ENCODE measurements at regions not wholly inside any gene's neighbourhood (a gene's known extent, or its start where the extent isn't known, plus 50 kb on each side); places are given as distances from the start of the nearest gene placed in this dataset.
"Not testable (repeated sequence)": the region's sequence is repeated elsewhere in the genome, so short reads cannot be mapped to it uniquely, and the experiment has no call there.

DNA sequence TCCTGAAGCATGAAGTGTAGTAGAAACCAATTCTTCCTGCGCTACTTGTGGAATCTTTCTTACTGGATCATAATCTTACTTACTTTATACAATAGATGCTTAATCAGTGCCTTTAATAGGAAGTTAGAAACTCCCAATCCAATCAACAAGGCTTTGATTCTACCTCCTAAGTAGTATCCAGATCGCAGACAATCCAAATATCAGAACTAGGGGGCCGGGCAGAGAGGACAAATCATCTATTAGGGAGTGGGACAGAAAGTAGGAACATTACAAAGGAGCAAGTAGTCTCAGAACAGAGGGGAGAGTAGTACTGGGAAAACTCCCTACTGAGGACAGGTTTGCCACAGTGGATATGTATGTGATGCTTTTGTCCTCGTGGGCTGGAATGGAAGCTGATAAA lies 2901.1 kb upstream of the OR11H1 start:
- H3K9me3 ChIP-seq (ENCODE audit: insufficient read depth, low read depth, low read length): peaks cover 15% of the 10 kb centered on the region
- not testable (repeated sequence) for H3K79me2 ChIP-seq (ENCODE audit: control insufficient read depth, insufficient read depth, low read length, poor library complexity); H3K18ac ChIP-seq (ENCODE audit: low read length); H3K27me3 ChIP-seq (ENCODE audit: insufficient read depth, low read length); H2AFZ ChIP-seq (ENCODE audit: insufficient read depth, low read length, poor library complexity); H2BK12ac ChIP-seq (ENCODE audit: low read length); H4K12ac ChIP-seq (ENCODE audit: low read depth, low read length); H3K4me3 ChIP-seq (ENCODE audit: low read depth, low read length); H3K23ac ChIP-seq (ENCODE audit: low read length); H3K79me1 ChIP-seq (ENCODE audit: low read length); H4K91ac ChIP-seq (ENCODE audit: low read depth, low read length); H3K4me2 ChIP-seq (ENCODE audit: low read length); H3K27ac ChIP-seq (ENCODE audit: low read depth, low read length); H3K4me1 ChIP-seq (ENCODE audit: control insufficient read depth in 1 of 2, insufficient read depth in 2 of 2, low read length in 2 of 2); H3K14ac ChIP-seq (ENCODE audit: low read length); DNase-seq; H4K8ac ChIP-seq (ENCODE audit: low read depth, low read length); H2AK5ac ChIP-seq (ENCODE audit: low read length); H3K36me3 ChIP-seq (ENCODE audit: control insufficient read depth in 1 of 2, insufficient read depth in 2 of 2, low read length in 2 of 2); H2BK120ac ChIP-seq (ENCODE audit: insufficient read depth, low read length, poor library complexity); H2BK5ac ChIP-seq (ENCODE audit: low read depth, low read length, poor library complexity); H3K4ac ChIP-seq (ENCODE audit: low read depth, low read length); H3K9ac ChIP-seq (ENCODE audit: low read length)
- no CpG with 5 or more reads among the region's 4 CpGs for WGBS (ENCODE audit: extremely low coverage, insufficient coverage, insufficient read length)

DNA sequence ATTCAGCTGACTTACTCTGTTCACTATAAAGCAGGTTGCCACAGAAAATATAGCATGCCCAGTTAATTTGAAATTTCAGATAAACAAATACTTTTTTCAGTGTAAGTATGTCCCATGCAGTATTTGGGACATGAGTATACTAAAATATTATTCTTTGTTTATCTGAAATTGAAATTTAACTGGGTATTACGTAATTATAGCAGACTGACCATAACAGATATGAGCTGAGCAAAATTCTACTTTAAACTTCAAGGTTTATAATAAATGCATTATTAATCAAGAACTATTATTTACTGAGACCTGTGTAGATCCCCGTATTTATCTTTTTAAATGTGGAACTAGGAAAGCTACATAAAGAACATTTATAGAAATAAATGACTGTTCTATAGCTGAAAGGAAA lies 2898.2 kb upstream of the OR11H1 start:
- not testable (repeated sequence) for H3K9ac ChIP-seq (ENCODE audit: low read length)

DNA sequence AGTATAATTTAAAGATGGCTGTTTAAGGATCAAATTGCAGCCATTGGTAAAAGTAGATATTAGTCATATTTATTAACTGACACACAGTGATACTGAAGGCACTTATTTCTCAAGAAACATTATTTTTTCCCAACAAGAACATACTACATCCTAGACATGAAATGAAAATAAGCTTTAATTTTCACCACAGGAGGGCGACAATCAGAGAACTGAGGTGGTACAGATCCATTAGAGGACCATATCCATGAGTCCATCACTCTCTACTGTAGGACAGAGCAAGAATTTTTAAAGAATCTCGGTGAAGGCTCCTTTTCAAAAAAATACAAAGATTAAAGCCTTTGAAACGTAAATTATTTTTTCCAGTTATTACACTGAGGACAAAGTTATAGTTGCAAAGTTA lies 2897.0 kb upstream of the OR11H1 start:
- H3K36me3 ChIP-seq (ENCODE audit: control insufficient read depth in 1 of 2, insufficient read depth in 2 of 2, low read length in 2 of 2); H2BK12ac ChIP-seq (ENCODE audit: low read length); H3K14ac ChIP-seq (ENCODE audit: low read length); H3K79me1 ChIP-seq (ENCODE audit: low read length); H3K27ac ChIP-seq (ENCODE audit: low read depth, low read length); H3K23ac ChIP-seq (ENCODE audit: low read length); H4K8ac ChIP-seq (ENCODE audit: low read depth, low read length); H2BK5ac ChIP-seq (ENCODE audit: low read depth, low read length, poor library complexity); H4K12ac ChIP-seq (ENCODE audit: low read depth, low read length); H3K9ac ChIP-seq (ENCODE audit: low read length); H3K79me2 ChIP-seq (ENCODE audit: control insufficient read depth, insufficient read depth, low read length, poor library complexity); DNase-seq; H2BK120ac ChIP-seq (ENCODE audit: insufficient read depth, low read length, poor library complexity); H3K4me3 ChIP-seq (ENCODE audit: low read depth, low read length); H2AFZ ChIP-seq (ENCODE audit: insufficient read depth, low read length, poor library complexity); H3K4ac ChIP-seq (ENCODE audit: low read depth, low read length); H4K91ac ChIP-seq (ENCODE audit: low read depth, low read length); H3K18ac ChIP-seq (ENCODE audit: low read length); H2AK5ac ChIP-seq (ENCODE audit: low read length); H3K4me2 ChIP-seq (ENCODE audit: low read length); H3K4me1 ChIP-seq (ENCODE audit: control insufficient read depth in 1 of 2, insufficient read depth in 2 of 2, low read length in 2 of 2); H3K27me3 ChIP-seq (ENCODE audit: insufficient read depth, low read length): not testable (repeated sequence)
- WGBS (ENCODE audit: extremely low coverage, insufficient coverage, insufficient read length): no CpG with 5 or more reads among the region's 3 CpGs
- peaks cover 15% of the 10 kb centered on the region for H3K9me3 ChIP-seq (ENCODE audit: insufficient read depth, low read depth, low read length)

More for the DNA sequence above, 2898.2 kb upstream of the OR11H1 start:
- H3K23ac ChIP-seq (ENCODE audit: low read length); H2BK5ac ChIP-seq (ENCODE audit: low read depth, low read length, poor library complexity); H3K4me3 ChIP-seq (ENCODE audit: low read depth, low read length); H2AFZ ChIP-seq (ENCODE audit: insufficient read depth, low read length, poor library complexity); H2BK120ac ChIP-seq (ENCODE audit: insufficient read depth, low read length, poor library complexity); H4K12ac ChIP-seq (ENCODE audit: low read depth, low read length); H3K79me1 ChIP-seq (ENCODE audit: low read length); H4K8ac ChIP-seq (ENCODE audit: low read depth, low read length); H3K18ac ChIP-seq (ENCODE audit: low read length); H4K91ac ChIP-seq (ENCODE audit: low read depth, low read length); H3K27me3 ChIP-seq (ENCODE audit: insufficient read depth, low read length); H3K4me1 ChIP-seq (ENCODE audit: control insufficient read depth in 1 of 2, insufficient read depth in 2 of 2, low read length in 2 of 2); H3K79me2 ChIP-seq (ENCODE audit: control insufficient read depth, insufficient read depth, low read length, poor library complexity); H2BK12ac ChIP-seq (ENCODE audit: low read length); DNase-seq; H3K4me2 ChIP-seq (ENCODE audit: low read length); H3K27ac ChIP-seq (ENCODE audit: low read depth, low read length); H3K36me3 ChIP-seq (ENCODE audit: control insufficient read depth in 1 of 2, insufficient read depth in 2 of 2, low read length in 2 of 2); H3K4ac ChIP-seq (ENCODE audit: low read depth, low read length); H3K14ac ChIP-seq (ENCODE audit: low read length); H2AK5ac ChIP-seq (ENCODE audit: low read length): not testable (repeated sequence)
- H3K9me3 ChIP-seq (ENCODE audit: insufficient read depth, low read depth, low read length): peaks cover 15% of the 10 kb centered on the region
- WGBS (ENCODE audit: extremely low coverage, insufficient coverage, insufficient read length): no CpG with 5 or more reads among the region's 2 CpGs

DNA sequence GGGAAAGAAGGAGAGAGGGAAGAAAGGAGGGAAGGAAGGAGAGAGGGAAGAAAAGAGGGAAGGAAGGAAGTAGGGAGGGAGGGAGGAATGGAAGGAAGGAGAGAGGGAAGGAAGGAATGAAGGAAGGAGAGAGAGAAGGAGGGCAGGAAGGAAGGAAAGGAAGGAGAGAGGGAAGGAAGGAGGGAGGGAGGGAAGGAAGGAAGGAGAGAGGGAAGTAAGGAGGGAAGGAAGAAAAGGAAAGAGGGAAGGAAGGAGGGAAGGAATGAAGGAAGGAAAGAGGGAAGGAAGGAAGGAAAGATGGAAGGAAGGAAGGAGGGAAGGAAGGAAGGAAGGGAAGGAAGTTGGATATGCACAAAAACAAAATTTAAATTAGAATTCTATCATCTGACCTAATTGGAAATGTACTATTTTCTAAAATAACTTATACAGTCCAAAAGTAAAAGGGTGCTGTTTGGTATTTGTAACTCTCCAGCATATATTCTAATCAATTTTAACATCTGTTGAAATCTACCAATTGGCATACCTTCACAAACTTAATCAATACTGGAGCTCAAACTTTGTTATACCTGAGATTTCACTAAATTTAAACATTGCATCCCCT lies 2890.3 kb upstream of the OR11H1 start:
- not testable (repeated sequence) for H3K27ac ChIP-seq (ENCODE audit: low read depth, low read length); H4K8ac ChIP-seq (ENCODE audit: low read depth, low read length); H3K4ac ChIP-seq (ENCODE audit: low read depth, low read length); H3K18ac ChIP-seq (ENCODE audit: low read length); H2AFZ ChIP-seq (ENCODE audit: insufficient read depth, low read length, poor library complexity); H4K12ac ChIP-seq (ENCODE audit: low read depth, low read length); H3K79me2 ChIP-seq (ENCODE audit: control insufficient read depth, insufficient read depth, low read length, poor library complexity); H3K9ac ChIP-seq (ENCODE audit: low read length); H2AK5ac ChIP-seq (ENCODE audit: low read length); H3K36me3 ChIP-seq (ENCODE audit: control insufficient read depth in 1 of 2, insufficient read depth in 2 of 2, low read length in 2 of 2); H3K27me3 ChIP-seq (ENCODE audit: insufficient read depth, low read length); H3K4me2 ChIP-seq (ENCODE audit: low read length); DNase-seq; H4K91ac ChIP-seq (ENCODE audit: low read depth, low read length); H3K14ac ChIP-seq (ENCODE audit: low read length); H2BK120ac ChIP-seq (ENCODE audit: insufficient read depth, low read length, poor library complexity); H3K9me3 ChIP-seq (ENCODE audit: insufficient read depth, low read depth, low read length); H3K4me3 ChIP-seq (ENCODE audit: low read depth, low read length); H3K23ac ChIP-seq (ENCODE audit: low read length); H3K4me1 ChIP-seq (ENCODE audit: control insufficient read depth in 1 of 2, insufficient read depth in 2 of 2, low read length in 2 of 2); H3K79me1 ChIP-seq (ENCODE audit: low read length); H2BK5ac ChIP-seq (ENCODE audit: low read depth, low read length, poor library complexity); H2BK12ac ChIP-seq (ENCODE audit: low read length)

All from trophoblast cell (in vitro differentiated cells and primary cell).